ENCODE measurements at regions not wholly inside any gene's neighbourhood (a gene's known extent, or its start where the extent isn't known, plus 50 kb on each side); places are given as distances from the start of the nearest gene placed in this dataset.

DNA sequence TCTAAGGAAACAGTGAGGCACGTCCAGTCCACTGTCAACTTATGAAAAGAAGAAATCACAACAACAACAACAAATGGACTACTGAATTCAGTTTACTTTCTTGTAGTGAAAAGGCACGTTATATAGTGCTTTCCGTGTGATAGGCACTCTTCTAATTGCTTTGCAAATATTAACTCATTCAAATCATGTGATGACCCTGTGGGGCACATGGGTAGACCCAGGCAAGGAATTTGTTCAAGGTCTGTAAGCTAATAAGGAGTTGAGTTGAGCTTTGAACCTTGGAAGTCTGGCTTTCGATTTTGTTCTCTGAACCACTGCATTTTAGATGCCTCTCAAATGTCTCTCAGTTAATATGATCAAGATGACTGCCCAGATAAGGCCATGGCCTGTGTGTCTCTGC is 295.1 kb upstream of the RBFOX1 start:
- TF ChIP-seq, protein P1, sequence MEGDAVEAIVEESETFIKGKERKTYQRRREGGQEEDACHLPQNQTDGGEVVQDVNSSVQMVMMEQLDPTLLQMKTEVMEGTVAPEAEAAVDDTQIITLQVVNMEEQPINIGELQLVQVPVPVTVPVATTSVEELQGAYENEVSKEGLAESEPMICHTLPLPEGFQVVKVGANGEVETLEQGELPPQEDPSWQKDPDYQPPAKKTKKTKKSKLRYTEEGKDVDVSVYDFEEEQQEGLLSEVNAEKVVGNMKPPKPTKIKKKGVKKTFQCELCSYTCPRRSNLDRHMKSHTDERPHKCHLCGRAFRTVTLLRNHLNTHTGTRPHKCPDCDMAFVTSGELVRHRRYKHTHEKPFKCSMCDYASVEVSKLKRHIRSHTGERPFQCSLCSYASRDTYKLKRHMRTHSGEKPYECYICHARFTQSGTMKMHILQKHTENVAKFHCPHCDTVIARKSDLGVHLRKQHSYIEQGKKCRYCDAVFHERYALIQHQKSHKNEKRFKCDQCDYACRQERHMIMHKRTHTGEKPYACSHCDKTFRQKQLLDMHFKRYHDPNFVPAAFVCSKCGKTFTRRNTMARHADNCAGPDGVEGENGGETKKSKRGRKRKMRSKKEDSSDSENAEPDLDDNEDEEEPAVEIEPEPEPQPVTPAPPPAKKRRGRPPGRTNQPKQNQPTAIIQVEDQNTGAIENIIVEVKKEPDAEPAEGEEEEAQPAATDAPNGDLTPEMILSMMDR (IDR thresholded peaks at IDR 0.05 in 8 of 11, conservative IDR thresholded peaks at IDR 0.05 in 3 of 11), result no peak
- TF ChIP-seq POLR2AphosphoS5 (IDR thresholded peaks at IDR 0.05), result no peak
